Right renal pelvis (tissue), 4 donors: ENCODE measurements at regions not wholly inside any gene's neighbourhood (a gene's known extent, or its start where the extent isn't known, plus 50 kb on each side); places are given as distances from the start of the nearest gene placed in this dataset.

ENCODE experiments used
- DNase-seq, 4 donors: peaks; one replicate each; pipeline ENCODE4 v3.0.0-alpha.2; 2013; ENCODE audit warnings: low read depth in 4 of 4, low spot score in 3 of 4, missing footprints in 1 of 4

DNA sequence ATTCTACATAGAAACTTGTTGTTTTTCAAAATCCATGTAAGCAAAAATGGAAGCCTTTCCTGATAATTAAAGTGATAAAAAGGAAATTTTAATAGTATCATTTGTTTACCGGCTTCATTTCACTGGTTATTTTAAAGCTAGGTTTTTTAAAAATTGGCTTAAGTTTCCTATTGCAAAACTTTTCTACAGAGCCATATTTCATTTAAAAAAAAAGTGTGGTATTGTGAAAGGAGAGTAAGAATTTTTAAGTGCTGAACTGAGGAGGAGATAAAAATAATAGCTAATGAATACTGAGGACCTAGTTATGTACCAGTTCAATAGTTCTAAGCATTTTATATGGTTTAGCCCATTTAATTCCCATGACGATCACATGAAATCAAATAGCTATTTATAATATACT, 172.2 kb upstream of the COL1A2 start:
- DNase-seq, result no peak

DNA sequence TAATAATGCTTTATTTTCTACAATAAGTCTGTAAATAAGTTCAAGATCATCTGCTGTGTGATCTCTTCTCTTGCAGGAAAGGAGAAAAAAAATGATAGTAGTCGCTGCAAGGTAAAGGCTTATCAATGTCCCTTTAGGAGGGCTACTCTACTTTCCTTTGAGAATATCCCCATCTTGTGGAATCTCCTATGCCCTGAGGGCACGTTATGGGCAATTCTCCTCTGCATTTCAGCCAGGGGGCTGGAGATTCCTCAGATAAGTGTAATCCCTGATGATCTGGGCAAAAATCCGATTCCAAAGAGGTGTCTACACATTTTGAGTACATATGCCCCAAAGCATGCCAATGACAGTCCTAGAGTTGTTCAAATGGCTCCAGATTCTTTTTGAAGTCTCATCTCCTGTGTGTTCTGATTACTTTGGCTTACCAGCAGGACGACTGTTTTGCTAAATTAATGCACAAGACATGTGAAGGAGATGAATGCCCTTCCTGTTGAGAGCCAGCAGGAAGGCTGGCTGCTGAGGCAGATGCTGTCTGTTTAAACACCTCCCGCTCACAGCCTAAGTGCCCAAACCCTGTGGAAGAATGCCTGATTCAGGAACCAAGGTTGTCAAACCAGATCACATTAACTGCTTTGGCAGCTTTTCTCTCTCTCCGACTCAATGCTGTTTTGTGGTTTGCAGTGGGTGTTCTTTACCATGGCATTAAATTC, 171.2 kb upstream of the COL1A2 start:
- no peak for DNase-seq

DNA sequence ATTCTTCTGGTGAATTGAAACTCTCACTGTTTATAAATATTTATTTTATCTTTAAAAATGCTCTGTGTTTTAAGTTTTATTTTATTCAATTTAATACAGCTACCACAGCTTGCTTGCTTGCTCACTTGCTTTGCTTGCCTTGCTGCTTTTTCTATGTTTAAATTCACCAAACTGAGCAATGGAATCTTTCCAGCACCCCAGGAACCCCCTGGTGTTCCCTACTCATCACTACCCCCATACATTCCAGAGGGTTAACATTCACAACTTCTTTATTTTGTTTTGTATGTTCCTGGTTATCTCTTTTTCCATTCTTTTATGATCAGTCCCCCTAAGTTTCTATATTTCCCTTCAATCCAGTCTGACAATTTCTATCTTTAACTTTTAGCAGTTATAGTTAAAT, 166.5 kb upstream of the COL1A2 start:
- no peak for DNase-seq

DNA sequence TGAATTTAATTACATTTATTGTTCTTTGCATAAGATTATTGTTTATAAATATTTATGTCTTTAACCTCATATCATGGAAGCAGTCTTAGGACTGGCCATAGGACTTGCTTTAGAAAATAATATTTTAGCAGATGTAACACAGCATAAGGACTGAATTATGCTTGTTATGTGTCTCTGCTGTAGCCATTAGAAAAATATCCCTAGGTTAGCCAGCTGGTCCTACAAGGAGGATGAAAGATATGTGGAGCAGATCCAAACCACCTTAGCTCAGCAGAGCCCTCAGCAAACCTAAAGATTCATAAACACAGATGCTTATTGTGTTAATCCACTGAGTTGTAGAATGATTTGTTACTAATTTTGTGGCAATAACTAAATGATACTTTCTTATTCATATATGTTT, 166.0 kb upstream of the COL1A2 start:
- DNase-seq, result no peak

DNA sequence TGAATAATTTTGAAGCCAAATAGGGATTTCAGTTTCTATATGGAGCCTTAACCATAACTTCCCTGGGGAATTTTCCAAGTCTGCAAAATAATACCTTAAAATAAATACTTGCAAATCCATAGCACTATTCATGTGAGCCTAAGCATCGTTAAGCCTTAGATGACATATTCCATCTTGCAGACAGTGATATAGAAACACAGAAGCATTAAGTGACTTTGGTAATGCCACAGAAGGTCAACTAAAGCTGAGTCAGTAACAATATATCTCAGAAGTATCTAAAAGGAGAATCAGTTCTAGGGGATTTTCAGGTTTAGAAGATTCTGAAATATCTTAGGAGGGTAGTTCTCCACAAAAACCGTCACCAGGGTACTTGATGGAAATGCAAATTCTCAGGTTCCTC, 163.4 kb upstream of the COL1A2 start:
- DNase-seq, result no peak

DNA sequence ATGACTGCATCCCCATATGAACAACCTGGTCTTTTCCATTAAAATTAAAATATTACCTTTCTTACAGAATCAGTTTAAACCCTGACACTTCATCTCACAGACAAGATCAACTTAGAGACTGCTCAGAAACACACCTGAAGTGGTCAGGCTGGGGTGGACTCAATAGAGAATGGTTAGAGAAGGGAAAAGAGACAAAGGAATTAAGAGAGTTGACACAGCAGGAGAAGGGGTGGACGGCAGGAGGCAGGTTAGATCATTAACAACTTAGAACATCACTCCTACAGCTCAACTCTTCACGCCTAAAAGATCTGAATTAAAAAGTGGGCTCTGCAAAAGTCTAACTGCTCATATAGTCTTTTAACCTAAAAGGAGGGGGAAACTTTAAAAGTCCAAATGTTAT, 157.7 kb upstream of the COL1A2 start:
- DNase-seq, result no peak

DNA sequence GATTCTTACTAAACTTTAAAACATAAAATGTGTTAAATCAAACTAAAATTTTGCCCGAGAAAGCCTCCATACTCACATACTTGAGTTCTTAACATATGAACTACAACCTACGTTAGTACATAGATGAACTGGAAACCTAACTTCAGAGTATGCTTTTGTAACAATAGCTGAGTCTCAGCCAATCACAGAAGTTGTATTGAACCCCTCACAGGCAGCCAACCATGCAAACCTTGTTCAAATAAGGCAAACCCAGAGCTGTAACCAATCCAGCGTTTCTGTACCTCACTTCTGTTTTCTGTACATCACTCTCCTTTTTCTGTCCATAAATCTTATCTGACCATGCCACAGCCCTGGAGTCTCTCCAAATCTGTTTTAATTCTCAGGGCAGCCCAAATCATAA, 157.3 kb upstream of the COL1A2 start:
- no peak for DNase-seq

DNA sequence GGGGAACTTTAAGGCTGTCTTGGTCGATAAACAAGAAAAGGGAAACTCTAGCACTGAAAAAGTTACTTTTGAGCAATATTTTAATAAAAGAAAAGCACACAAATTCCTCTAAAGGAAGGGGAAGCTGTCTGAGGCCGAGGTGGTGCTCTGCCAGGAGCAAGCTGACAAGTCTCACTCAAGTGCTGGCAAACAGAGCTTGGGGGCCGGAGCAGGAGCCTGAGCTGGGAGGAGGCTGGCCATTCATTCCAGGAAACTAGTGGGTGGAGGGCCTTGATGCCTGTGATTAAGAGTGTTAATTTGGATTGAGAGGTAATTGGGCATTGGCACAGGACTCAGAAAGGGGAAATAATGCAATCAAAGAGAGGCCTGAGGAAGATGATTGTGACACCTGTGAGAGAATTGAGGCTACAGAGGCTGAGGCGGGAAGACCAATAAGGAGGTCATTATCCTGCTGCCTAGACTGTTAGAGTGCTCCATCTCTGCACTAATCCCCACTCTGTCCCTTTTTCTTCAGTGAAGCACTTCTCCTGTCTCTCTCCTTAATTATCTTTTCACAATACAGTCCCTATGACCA, 154.9 kb upstream of the COL1A2 start:
- DNase-seq, result no peak

DNA sequence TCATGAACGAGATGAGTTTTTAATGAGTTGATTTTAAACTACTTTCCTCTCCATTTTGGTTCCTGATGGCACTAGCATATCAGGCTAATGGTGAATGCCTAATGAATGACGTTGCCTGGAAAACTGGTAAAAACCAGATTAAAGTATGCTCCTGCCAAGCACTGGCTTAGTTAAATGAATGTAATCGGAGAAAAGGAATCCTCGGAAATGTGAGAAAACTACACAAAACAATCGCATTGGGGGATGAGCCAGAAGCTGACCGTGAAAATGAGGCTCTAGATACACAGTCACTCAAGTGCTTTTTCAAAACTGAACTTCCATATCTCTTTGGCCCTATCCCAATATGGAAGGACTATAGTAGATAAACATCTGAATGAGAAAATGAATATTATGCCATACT, 153.8 kb upstream of the COL1A2 start:
- no peak for DNase-seq

DNA sequence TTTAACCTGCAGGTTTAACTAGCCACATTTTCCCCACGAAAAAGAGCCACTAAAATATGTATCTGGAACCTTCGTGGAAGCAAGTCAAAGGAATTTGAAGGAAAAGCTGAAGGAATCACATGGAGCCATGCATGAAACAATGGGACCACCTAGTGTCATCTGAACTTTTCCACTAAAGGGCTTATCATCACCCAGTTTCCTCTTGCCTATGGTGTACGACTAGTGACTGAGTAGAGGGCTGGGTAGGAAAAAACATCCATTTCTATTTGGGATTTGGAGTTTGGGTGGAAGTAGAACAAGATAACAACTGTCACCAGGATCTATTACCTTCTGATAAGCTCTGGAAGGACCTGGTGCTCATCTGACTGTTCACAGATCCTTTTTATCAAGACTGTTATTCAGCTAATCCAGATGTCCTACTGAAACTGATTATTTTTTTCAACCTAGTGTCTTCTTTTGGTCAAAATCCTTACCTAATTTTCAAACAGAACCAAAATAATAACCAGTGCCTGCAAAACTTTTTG, 153.2 kb upstream of the COL1A2 start:
- no peak for DNase-seq

DNA sequence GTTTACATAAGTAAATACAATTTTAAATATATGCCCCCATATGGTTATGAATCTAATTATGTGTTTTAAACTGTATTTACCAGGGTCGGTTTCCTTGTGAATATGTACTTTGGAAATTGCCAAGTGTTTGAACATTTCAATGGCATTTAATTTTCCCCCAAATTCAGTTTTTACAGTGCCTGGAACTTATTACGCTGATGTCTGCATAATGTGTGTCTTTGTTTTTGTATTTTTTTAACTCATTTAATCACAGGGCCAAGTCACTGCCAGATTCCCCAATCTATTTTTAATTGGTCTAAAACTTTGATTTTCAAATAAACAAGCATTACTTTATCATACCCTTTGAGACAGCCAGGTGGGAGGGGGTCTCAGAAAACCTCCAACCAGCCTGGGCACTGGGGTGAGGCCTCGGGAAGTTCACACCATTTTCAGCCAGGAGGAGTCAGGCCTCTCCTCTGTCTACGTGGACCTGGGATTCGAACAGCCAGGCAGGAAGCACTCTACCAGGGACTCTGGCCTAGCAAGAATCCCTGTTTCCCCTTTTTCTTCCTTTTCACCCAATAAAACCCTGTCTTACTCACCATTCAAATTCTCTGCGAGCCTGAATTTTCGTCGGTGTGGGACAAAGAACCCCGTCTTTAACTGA, 151.5 kb upstream of the COL1A2 start:
- DNase-seq, result no peak

DNA sequence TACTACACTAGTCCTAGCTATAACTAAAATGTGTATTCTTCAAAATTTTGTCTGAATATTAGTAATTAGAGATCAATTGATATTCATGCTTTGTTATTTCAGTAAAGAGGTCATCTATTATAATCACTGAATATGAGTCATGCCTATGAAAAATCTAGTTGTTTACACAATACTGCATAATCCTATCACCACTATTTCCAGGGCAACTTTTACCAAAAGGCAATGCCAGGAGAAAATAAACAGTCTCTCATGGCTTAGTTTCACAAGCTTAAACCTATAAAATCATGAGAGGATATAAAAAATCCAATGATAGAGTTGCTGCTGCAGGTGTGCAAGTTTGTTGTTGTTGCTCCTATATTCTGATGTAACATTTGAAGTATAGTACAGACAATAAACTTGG, 149.9 kb upstream of the COL1A2 start:
- DNase-seq, result no peak

DNA sequence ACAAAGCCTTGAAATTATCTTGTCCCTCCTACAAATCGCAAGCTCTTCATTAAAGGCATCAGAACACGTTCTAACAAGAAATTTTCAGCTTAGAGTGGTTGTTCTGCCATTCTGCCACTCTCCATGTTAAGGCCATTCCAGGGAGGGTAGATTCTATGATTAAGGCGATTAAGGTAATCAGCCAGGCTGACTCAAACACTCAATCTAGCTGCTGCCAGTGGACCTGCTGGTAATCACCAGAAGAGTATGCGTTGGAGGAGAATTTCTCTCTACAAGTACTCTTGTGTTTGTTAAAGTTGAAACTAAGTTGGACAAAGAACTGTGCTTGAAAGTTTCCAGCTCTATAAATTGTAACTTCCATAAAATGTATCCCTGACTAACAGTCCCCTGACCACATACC, 149.2 kb upstream of the COL1A2 start:
- no peak for DNase-seq

DNA sequence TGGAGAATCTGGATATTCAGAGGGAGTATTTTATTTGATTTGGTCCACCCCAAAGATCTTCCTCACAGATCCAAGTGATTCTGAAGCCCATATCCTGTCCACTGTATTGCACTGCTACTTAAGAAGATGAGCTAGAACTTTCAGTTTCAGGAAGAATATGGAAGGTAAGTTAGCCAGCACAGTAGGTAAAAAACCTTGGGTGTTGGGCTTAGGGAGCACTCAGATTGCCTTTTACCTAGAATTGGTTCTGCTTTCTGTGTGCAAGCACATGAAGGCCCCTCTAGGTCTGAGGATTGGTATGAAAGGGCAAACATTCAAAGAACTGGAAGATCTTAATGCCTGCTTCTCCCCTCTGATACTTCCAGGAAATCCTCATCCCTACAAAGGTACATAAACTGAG, 146.7 kb upstream of the COL1A2 start:
- DNase-seq, result no peak

DNA sequence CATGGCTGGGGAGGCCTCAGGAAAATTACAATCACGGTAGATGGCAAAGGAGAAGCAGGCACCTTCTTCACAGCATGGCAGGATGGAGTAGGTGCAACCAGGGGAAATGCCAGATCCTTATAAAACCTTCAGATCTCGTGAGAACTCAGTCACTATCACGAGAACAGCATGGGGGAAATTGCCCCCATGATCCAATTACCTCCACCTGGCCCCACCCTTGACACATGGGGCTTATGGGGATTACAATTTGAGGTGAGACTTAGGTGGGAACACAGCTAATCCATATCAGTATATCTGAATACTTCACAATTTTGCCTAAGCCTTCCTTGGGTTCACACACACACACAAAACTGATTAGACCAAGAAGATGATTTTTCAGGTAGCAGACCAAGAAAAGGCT, 145.1 kb upstream of the COL1A2 start:
- DNase-seq, result no peak

DNA sequence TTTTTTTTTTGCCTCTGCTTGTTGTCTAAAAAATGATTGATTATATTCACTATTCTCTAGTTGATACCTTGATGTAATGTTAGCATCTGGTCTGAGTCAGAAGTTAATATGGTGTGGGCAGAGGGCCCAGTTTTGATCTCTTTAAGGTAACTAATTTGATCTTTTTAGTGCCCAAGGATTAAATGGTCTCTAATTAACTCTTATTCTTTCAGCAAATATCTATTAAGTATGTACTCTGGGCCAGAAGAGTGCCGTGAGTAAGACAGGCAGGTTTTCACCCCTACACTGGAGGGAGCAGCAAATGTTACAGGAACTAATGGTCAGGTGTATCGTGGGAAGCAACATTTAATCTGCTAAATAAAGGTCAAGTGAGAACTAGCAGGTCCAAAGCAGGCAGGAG, 144.6 kb upstream of the COL1A2 start:
- no peak for DNase-seq

DNA sequence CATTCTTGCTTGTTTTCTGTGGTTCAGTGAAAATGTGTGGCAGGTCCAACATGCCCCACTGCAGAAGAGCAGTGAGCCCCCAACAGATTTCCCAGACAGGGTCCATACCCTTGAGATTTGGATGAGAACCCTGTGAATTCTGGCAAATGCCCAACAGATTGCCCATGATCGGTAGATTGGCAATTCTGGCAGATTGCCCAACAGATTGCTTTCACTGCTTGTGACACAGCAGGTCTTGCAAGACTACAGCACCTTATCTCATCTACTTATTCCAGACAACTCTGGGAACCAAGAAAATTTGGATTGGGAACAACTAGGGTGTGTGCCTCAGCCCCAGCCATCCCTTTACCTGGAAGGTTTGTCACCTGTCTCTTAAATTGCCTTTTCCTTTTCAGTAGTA, 143.7 kb upstream of the COL1A2 start:
- no peak for DNase-seq

DNA sequence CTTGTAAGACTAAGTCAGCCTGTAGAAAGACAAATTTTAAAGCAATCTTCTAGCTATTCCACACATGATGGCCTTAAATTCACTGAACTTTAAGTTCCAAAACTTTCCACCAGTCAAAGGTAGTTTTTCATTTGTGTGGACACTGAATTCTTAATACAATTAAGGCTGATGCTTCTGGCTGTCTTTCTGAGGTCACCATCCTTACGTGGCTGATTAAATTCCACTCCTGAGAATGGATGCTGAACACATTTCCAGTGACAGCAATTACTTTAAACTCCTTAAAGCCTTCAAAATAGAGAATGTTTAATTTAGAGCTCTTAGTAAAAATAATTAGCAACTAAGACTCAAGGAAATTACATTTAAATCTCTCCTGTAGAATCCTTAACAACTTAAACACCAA, 142.6 kb upstream of the COL1A2 start:
- DNase-seq, result no peak

DNA sequence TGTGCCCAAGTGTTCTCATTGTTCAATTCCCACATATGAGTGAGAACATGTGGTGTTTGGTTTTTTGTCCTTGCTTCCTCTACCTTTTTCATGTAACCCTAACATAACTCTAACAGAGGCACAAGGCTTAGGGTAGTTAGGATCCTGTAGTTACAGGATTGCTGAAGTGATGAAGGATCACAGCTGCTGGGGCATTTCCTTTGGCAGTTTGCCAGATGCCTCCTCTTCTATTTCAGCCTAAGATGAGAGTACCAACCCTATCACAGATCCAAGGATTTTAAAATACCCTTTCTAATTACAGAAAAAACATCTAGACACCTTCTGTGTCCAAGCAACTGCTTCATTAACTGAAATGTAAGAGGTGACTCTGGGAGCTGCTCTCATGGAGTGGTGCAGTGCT, 141.7 kb upstream of the COL1A2 start:
- DNase-seq, result no peak

DNA sequence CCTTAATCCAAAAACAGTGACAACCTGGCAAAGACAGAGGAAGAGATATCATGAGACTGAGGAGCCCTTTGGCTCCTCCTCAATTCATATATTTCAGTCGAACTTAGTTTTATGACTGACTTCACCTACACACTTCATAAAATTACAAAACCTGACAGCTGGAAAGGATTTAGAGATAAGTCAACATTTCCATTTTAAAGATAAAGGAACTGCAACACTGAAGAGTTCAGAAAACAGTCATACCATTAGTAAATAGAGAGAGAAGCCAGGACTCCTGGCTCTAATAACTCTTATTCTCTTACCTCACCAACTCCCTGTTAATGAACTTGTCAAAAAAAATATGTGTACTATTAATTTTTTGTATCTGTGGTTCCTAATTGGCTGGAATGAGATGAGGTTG, 141.0 kb upstream of the COL1A2 start:
- no peak for DNase-seq

DNA sequence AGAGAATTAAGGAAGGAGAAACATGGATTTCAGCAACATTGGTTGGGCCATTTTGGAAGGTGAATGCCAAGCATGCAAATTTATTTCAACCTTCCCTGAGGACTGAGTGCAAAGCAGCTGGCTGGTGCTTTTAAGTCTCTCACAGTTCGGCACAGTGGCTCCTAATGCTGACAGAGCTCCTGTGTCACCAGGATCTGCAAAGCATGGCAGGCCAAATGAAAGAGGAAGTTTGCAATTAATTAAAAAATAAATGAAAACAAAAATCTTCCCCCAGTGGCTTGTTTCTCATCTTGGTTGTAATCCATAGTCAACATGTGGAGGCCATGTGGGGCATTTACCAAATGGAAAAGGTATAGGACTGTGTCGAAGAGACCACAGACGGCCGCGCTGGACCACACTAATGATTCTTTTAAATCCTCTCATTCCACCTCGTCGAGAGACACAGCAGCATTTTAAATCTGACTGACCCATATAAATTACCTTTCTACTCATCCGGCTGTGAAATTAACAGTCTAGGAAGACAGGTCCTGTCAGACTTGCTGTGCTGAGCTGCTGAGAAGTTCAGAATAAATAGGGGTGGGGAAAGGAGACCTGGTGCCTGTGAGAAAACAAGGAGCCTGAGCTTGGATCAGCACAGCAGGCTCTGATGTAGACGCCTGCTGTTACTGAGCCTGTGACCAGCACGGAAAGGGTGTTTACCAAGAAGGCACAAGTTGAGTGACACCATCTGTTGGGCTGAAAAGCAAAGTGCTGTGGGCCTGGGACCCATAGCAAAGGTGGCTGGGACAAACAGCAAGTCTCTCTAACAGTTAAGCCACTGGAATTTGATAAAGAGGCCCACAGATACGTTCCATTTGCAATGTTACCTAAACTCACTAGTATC, 136.0 kb upstream of the COL1A2 start:
- DNase-seq, result no peak
